Left renal pelvis (tissue), 4 donors: ENCODE measurements at regions not wholly inside any gene's neighbourhood (a gene's known extent, or its start where the extent isn't known, plus 50 kb on each side); places are given as distances from the start of the nearest gene placed in this dataset.

Source experiments
- DNase-seq, 4 donors: peaks; one replicate each; pipeline ENCODE4 v3.0.0-alpha.2; 2013; ENCODE audit warnings: low read depth in 4 of 4, low spot score in 3 of 4

- DNase-seq: no peak
Observed at GRCh38 chr2:120932472-120932871, 196.8 kb downstream of the GLI2 start.

- DNase-seq: no peak
Observed at GRCh38 chr2:120932881-120933280, 197.2 kb downstream of the GLI2 start.

- DNase-seq: no peak
Observed at GRCh38 chr2:120933693-120934573, 198.3 kb downstream of the GLI2 start.

- no peak for DNase-seq
Observed at GRCh38 chr2:120934574-120935338, 199.1 kb downstream of the GLI2 start.

GRCh38 chr2:120935339-120936313 is 200.0 kb downstream of the GLI2 start:
- no peak for DNase-seq

GRCh38 chr2:120936476-120937334 is 201.0 kb downstream of the GLI2 start:
- DNase-seq: no peak

GRCh38 chr2:120937686-120938044 is 202.0 kb downstream of the GLI2 start:
- DNase-seq: no peak

GRCh38 chr2:120938045-120938771 is 202.5 kb downstream of the GLI2 start:
- DNase-seq: no peak

GRCh38 chr2:120939595-120940318 is 204.1 kb downstream of the GLI2 start:
- no peak for DNase-seq

- no peak for DNase-seq
Observed at GRCh38 chr2:120940319-120940696, 204.6 kb downstream of the GLI2 start.

- DNase-seq: no peak
Observed at GRCh38 chr2:120940726-120941256, 205.1 kb downstream of the GLI2 start.

GRCh38 chr2:120941571-120942120 is 206.0 kb downstream of the GLI2 start:
- no peak for DNase-seq

- DNase-seq: no peak
Observed at GRCh38 chr2:120942658-120943057, 207.0 kb downstream of the GLI2 start.

GRCh38 chr2:120943403-120944034 is 207.9 kb downstream of the GLI2 start:
- no peak for DNase-seq

- DNase-seq: no peak
Observed at GRCh38 chr2:120944575-120944974, 208.9 kb downstream of the GLI2 start.

GRCh38 chr2:120945091-120945490 is 209.4 kb downstream of the GLI2 start:
- no peak for DNase-seq

- no peak for DNase-seq
Observed at GRCh38 chr2:120945832-120946499, 210.3 kb downstream of the GLI2 start.
